Mesenchymal stem cell (in vitro differentiated cells and primary cell): ENCODE measurements at regions not wholly inside any gene's neighbourhood (a gene's known extent, or its start where the extent isn't known, plus 50 kb on each side); places are given as distances from the start of the nearest gene placed in this dataset.

Experiments
- DNase-seq: peaks from one replicate; pipeline ENCODE4 v3.0.0-alpha.2; 2013
- H2AFZ ChIP-seq: one replicate; pipeline ENCODE4 v1.6.1; 2013; ENCODE audit warnings: low read depth, mild to moderate bottlenecking, control low read depth, inconsistent platforms, low read length, moderate library complexity
- H2AK5ac ChIP-seq: 2 replicates; pipeline ENCODE4 v1.6.1; 2013; ENCODE audit warnings: low read length, moderate library complexity, mild to moderate bottlenecking, inconsistent platforms; ENCODE audit not compliant: severe bottlenecking
- H2BK120ac ChIP-seq: one replicate; pipeline ENCODE4 v1.6.1; 2013; ENCODE audit warnings: low read depth, mild to moderate bottlenecking, inconsistent platforms, low read length, moderate library complexity
- H2BK12ac ChIP-seq, 2 experiments: one replicate each; pipeline ENCODE4 v1.6.1; 2013; ENCODE audit warnings: inconsistent platforms in 2 of 2, low read length in 2 of 2, mild to moderate bottlenecking in 2 of 2, moderate library complexity in 2 of 2, control low read depth in 1 of 2
- H2BK15ac ChIP-seq: one replicate; pipeline ENCODE4 v1.6.1; 2013; ENCODE audit warnings: mild to moderate bottlenecking, low read depth, inconsistent platforms; ENCODE audit not compliant: poor library complexity, severe bottlenecking
- H2BK5ac ChIP-seq: 2 replicates; pipeline ENCODE4 v1.6.1; 2013; ENCODE audit warnings: low read depth, mild to moderate bottlenecking, low read length, control low read depth, inconsistent platforms; ENCODE audit not compliant: poor library complexity, severe bottlenecking
- H3K14ac ChIP-seq, 2 experiments: one replicate each; pipeline ENCODE4 v1.6.1; 2013; ENCODE audit warnings: inconsistent platforms in 2 of 2, low read length in 2 of 2, control low read depth in 1 of 2, mild to moderate bottlenecking in 1 of 2, moderate library complexity in 1 of 2
- H3K18ac ChIP-seq, 2 experiments: one replicate each; pipeline ENCODE4 v1.6.1; 2013; ENCODE audit warnings: inconsistent platforms in 2 of 2, low read length in 2 of 2, control low read depth in 1 of 2, low read depth in 1 of 2, mild to moderate bottlenecking in 1 of 2
- H3K23ac ChIP-seq, 2 experiments: one replicate each; pipeline ENCODE4 v1.6.1; 2013; ENCODE audit warnings: inconsistent platforms in 2 of 2, low read length in 2 of 2, mild to moderate bottlenecking in 2 of 2, moderate library complexity in 2 of 2, control low read depth in 1 of 2
- H3K27ac ChIP-seq: 2 replicates; pipeline ENCODE4 v1.5.1; 2013; ENCODE audit warnings: mild to moderate bottlenecking, moderate library complexity, low read length, control low read depth, inconsistent platforms; ENCODE audit not compliant: poor library complexity, severe bottlenecking
- H3K27me3 ChIP-seq, 2 experiments: 2 replicates each; pipeline versions ENCODE4 v1.6.1 to v1.7.0; 2013; ENCODE audit warnings: low read length in 2 of 2, mild to moderate bottlenecking in 2 of 2, moderate library complexity in 2 of 2, control low read depth in 1 of 2, inconsistent platforms in 1 of 2; ENCODE audit not compliant: control insufficient read depth in 1 of 2, insufficient read depth in 1 of 2
- H3K36me3 ChIP-seq, 2 experiments: 2 replicates each; pipeline versions ENCODE4 v1.6.1 to v1.7.0; 2013; ENCODE audit warnings: low read length in 2 of 2, control low read depth in 1 of 2, inconsistent platforms in 1 of 2, low read depth in 1 of 2, mild to moderate bottlenecking in 1 of 2; ENCODE audit not compliant: insufficient read depth in 2 of 2, control insufficient read depth in 1 of 2
- H3K4ac ChIP-seq, 2 experiments: one replicate each; pipeline ENCODE4 v1.6.1; 2013; ENCODE audit warnings: inconsistent platforms in 2 of 2, low read length in 2 of 2, mild to moderate bottlenecking in 2 of 2, moderate library complexity in 2 of 2, control low read depth in 1 of 2, low read depth in 1 of 2
- H3K4me1 ChIP-seq: 2 replicates; pipeline ENCODE4 v1.6.1; 2013; ENCODE audit warnings: low read depth, low read length, control low read depth; ENCODE audit not compliant: control insufficient read depth, insufficient read depth
- H3K4me2 ChIP-seq: 2 replicates; pipeline ENCODE4 v1.6.1; 2013; ENCODE audit warnings: low read length, mild to moderate bottlenecking, inconsistent platforms; ENCODE audit not compliant: poor library complexity, severe bottlenecking
- H3K4me3 ChIP-seq, 2 experiments: 2 replicates each; pipeline versions ENCODE4 v1.5.1 to v1.7.0; 2013; ENCODE audit warnings: low read length in 2 of 2, mild to moderate bottlenecking in 2 of 2, control low read depth in 1 of 2, low read depth in 1 of 2; ENCODE audit not compliant: insufficient read depth in 1 of 2
- H3K79me1 ChIP-seq: replicated peaks from 2 replicates; pipeline ENCODE4 v1.6.1; 2013; ENCODE audit warnings: mild to moderate bottlenecking, control low read depth, low read length, inconsistent platforms; ENCODE audit not compliant: poor library complexity, severe bottlenecking
- H3K9ac ChIP-seq: 2 replicates; pipeline ENCODE4 v1.7.0; 2013; ENCODE audit warnings: mild to moderate bottlenecking, low read length, moderate library complexity
- H3K9me3 ChIP-seq: 2 replicates; pipeline ENCODE4 v1.7.0; 2013; ENCODE audit warnings: mild to moderate bottlenecking, low read length; ENCODE audit not compliant: control insufficient read depth
- H4K8ac ChIP-seq: one replicate; pipeline ENCODE4 v1.6.1; 2013; ENCODE audit warnings: inconsistent platforms, mild to moderate bottlenecking, low read length, moderate library complexity
- H4K91ac ChIP-seq: one replicate; pipeline ENCODE4 v1.6.1; 2013; ENCODE audit warnings: mild to moderate bottlenecking, low read length, inconsistent platforms
- WGBS: methylation state at CpG from one replicate; pipeline ENCODE4 v1.1.7; 2013; ENCODE audit warnings: mixed read lengths; 5-methylcytosine and 5-hydroxymethylcytosine counted together

GRCh38 chr9:68625559-68625958 is 79.5 kb upstream of the PIP5K1B start:
- Histone ChIP-seq H3K14ac (no peak overlapping the region), H4K8ac (no peak overlapping the region), H2BK12ac (no peak overlapping the region), H3K9ac (no peak overlapping the region), H3K9me3 (no peaks in the 10 kb centered on the region), H3K79me1 (no peaks in the 10 kb centered on the region), H3K4me2 (no peak overlapping the region), H2AFZ (no peak overlapping the region), H2BK120ac (no peak overlapping the region), H3K36me3 (no peaks in the 10 kb centered on the region), H3K27me3 (no peaks in the 10 kb centered on the region), H3K4ac (no peak overlapping the region), H3K18ac (no peak overlapping the region), H3K27ac (no peak overlapping the region), H4K91ac (no peak overlapping the region), H2BK5ac (no peak overlapping the region), H2BK15ac (no peak overlapping the region), H2AK5ac (no peak overlapping the region), H3K4me3 (no peak overlapping the region), H3K4me1 (no peaks in the 10 kb centered on the region), H3K23ac (no peak overlapping the region)
- DNase-seq = no peak
- WGBS = 74% methylated on average over 5 of the region's 5 CpGs

GRCh38 chr9:68626526-68626925 is 78.5 kb upstream of the PIP5K1B start:
- H3K18ac ChIP-seq = no peak overlapping the region
- no peak overlapping the region for H3K23ac ChIP-seq
- H3K79me1 ChIP-seq = no peaks in the 10 kb centered on the region
- H2BK12ac ChIP-seq = no peak overlapping the region
- no peaks in the 10 kb centered on the region for H3K4me1 ChIP-seq
- no peak overlapping the region for H2AK5ac ChIP-seq
- no peaks in the 10 kb centered on the region for H3K27me3 ChIP-seq
- 67% methylated on average over 2 of the region's 2 CpGs for WGBS
- no peak for DNase-seq
- H3K9me3 ChIP-seq = no peaks in the 10 kb centered on the region
- H3K4me3 ChIP-seq = no peak overlapping the region
- H3K14ac ChIP-seq = no peak overlapping the region
- H4K8ac ChIP-seq = no peak overlapping the region
- H2AFZ ChIP-seq = no peak overlapping the region
- H3K4me2 ChIP-seq = no peak overlapping the region
- H3K9ac ChIP-seq = no peak overlapping the region
- no peak overlapping the region for H2BK15ac ChIP-seq
- H3K4ac ChIP-seq = no peak overlapping the region
- H2BK5ac ChIP-seq = no peak overlapping the region
- H2BK120ac ChIP-seq = no peak overlapping the region
- H3K36me3 ChIP-seq = no peaks in the 10 kb centered on the region
- H3K27ac ChIP-seq = no peak overlapping the region
- H4K91ac ChIP-seq = no peak overlapping the region

GRCh38 chr9:68627104-68627503 is 77.9 kb upstream of the PIP5K1B start:
- Histone ChIP-seq H2AK5ac (no peak overlapping the region), H3K27me3 (no peaks in the 10 kb centered on the region), H3K4me2 (no peak overlapping the region), H4K91ac (no peak overlapping the region), H4K8ac (no peak overlapping the region), H3K4me3 (no peak overlapping the region), H3K9me3 (no peaks in the 10 kb centered on the region), H2BK15ac (no peak overlapping the region), H2AFZ (no peak overlapping the region), H3K14ac (no peak overlapping the region), H2BK5ac (no peak overlapping the region), H2BK120ac (no peak overlapping the region), H3K9ac (no peak overlapping the region), H3K27ac (no peak overlapping the region), H3K18ac (no peak overlapping the region), H3K23ac (no peak overlapping the region), H3K36me3 (no peaks in the 10 kb centered on the region), H2BK12ac (no peak overlapping the region), H3K4me1 (no peaks in the 10 kb centered on the region), H3K79me1 (no peaks in the 10 kb centered on the region), H3K4ac (no peak overlapping the region)
- WGBS = 83% methylated on average over 3 of the region's 3 CpGs
- no peak for DNase-seq

DNA sequence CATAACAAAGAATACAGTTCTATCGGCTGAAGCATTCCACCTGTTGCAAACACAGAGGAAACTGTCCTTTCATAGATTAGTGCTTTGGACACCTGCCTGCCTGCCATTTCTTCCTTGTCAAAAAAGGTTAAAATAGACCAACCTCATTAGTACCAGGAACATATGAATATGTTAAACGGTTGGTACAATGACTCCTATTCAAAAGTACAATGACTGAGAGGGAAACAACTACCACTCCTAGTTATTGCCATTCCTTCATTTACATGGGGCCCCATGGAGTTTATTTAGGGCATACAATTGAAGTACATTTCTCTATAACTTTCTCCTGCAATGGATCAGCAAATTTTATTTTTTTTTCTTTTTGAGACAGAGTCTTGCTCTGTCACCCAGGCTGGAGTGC is 77.4 kb upstream of the PIP5K1B start:
- Histone ChIP-seq H3K23ac (no peak overlapping the region), H2BK5ac (no peak overlapping the region), H3K18ac (no peak overlapping the region), H3K4me2 (no peak overlapping the region), H3K14ac (no peak overlapping the region), H3K27ac (no peak overlapping the region), H3K36me3 (no peaks in the 10 kb centered on the region), H2BK15ac (no peak overlapping the region), H2BK120ac (no peak overlapping the region), H2AK5ac (no peak overlapping the region), H3K9me3 (no peaks in the 10 kb centered on the region), H3K4me1 (no peaks in the 10 kb centered on the region), H3K4me3 (no peak overlapping the region), H3K9ac (no peak overlapping the region), H4K8ac (no peak overlapping the region), H3K27me3 (no peaks in the 10 kb centered on the region), H3K79me1 (no peaks in the 10 kb centered on the region), H2AFZ (no peak overlapping the region), H4K91ac (no peak overlapping the region), H3K4ac (no peak overlapping the region), H2BK12ac (no peak overlapping the region)
- DNase-seq = no peak
- WGBS = 91% methylated on average over 2 of the region's 2 CpGs
